GM12864 (cell line): ENCODE measurements at regions not wholly inside any gene's neighbourhood (a gene's known extent, or its start where the extent isn't known, plus 50 kb on each side); places are given as distances from the start of the nearest gene placed in this dataset.

Experiments used
- DNase-seq: peaks from one replicate; pipeline ENCODE4 v3.0.0-alpha.2; 2011; ENCODE audit warnings: low read depth
- H3K4me3 ChIP-seq: 2 replicates; pipeline ENCODE4 v1.5.1; 2011; ENCODE audit warnings: mild to moderate bottlenecking, low read depth, low read length, control low read depth
- CTCF ChIP-seq: IDR thresholded peaks from 2 replicates; pipeline ENCODE4 v1.5.1; 2011; ENCODE audit warnings: low read depth, mild to moderate bottlenecking, moderate library complexity, low read length, control low read depth, inconsistent platforms; ENCODE audit errors: missing control alignments

- no peak for DNase-seq
- no peak for TF ChIP-seq CTCF
- no peak overlapping the region for H3K4me3 ChIP-seq
Measured at GRCh38 chr1:245031041-245031440, 123.7 kb upstream of the KIF26B start.

DNA sequence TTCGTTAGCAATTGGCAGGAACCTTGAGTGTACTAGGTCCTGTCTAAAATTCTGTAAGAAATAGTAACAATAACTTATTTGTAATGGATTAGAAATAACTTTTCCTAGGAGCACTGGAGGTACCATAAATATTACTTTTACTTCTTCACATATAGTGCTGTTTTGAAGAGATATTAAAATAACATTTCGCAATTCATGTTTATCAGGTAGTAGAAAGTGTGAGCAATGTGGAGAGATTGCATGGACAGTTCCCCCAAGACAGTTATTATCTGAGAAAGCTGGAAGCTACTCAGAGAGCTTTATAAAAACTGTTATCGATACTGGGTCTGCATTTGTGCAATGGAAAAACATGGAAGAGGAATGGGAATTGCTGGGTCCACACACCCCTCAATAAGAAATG is 128.5 kb upstream of the KIF26B start:
- no peak overlapping the region for H3K4me3 ChIP-seq
- DNase-seq = no peak
- no peak for TF ChIP-seq CTCF

DNA sequence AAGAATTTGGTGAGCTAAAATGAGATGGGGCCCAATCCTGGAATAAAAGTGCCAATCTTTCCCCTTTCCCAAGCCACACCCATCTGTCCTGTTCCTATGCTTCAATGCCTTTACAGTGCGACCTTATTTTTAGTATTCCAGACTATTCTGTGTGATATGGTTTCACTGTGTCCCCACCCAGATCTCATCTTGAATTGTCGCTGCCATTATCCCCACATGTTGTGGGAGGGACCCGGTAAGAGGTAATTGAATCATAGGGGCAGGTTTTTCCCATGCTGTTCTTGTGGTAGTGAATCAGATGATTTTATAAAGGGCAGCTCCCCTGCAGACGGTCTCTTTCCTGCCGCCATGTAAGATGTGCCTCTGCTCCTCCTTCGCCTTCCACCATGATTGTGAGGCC is 129.3 kb upstream of the KIF26B start:
- no peak for TF ChIP-seq CTCF
- H3K4me3 ChIP-seq = no peak overlapping the region
- no peak for DNase-seq

DNA sequence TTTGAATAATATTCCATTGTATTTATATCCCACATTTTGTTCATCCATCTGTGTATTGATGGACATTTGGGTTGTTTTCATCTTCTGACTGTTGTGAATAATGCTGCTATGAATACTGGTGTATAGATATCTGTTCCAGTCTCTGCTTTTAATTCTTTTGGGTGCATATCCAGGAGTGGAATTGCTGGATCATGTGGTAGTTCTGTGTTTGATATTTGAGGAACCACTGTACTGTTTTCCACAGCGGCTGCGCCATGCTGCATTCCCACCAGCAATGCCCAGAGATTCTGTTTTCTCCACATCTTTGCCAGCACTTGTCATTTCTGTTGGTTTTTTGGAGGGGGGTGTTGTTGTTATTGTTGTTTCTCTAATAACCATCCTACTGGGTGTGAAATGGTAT is 131.6 kb upstream of the KIF26B start:
- no peak for TF ChIP-seq CTCF
- no peak for DNase-seq
- H3K4me3 ChIP-seq = no peak overlapping the region

GRCh38 chr1:245019910-245020486 is 134.8 kb upstream of the KIF26B start:
- H3K4me3 ChIP-seq = no peak overlapping the region
- no peak for DNase-seq
- TF ChIP-seq CTCF = no peak

DNA sequence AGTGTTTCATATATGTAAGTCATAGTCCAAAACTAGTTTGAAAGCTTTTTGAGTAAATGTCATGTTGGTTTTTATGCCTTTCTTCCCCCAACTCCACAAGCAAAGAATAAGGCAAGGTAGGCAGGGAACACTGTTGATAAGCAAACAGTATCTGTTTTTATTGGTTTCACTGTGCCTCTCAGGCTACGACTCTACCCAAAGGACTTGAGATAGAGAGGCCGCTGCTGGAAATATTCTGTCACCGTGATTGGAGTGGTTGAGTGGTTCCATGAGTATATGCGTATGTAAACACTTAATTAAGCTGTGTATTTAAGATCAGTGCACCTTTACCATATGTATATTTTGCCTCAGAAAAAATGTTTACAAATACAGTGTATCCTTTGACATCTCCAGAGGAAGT is 138.1 kb upstream of the KIF26B start:
- no peak for DNase-seq
- TF ChIP-seq CTCF = no peak
- no peak overlapping the region for H3K4me3 ChIP-seq

DNA sequence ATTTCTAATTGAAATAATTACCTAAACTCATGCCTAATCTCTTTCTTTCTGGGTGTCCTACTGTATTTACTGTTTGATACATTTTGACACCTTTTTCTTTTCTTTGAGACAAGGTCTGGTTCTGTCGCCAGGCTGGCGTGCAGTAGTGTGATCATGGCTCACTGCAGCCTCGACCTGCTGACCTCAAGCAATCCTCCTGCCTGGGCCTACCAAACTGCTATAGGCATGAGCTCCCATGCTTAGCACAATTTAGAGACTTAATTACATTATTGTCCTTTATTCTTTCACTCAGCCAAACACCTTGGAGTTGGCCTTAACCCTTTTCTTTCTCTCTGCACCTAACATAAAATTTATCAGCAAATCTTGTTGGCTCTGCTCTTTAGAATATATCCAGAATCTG is 139.8 kb upstream of the KIF26B start:
- TF ChIP-seq CTCF = no peak
- H3K4me3 ChIP-seq = no peak overlapping the region
- DNase-seq = no peak
